PC-3 (cell line): ENCODE measurements at regions not wholly inside any gene's neighbourhood (a gene's known extent, or its start where the extent isn't known, plus 50 kb on each side); places are given as distances from the start of the nearest gene placed in this dataset.
A peak's percentile ranks its signal among the peaks of the same experiment; 100 is the strongest.

Experiments
- ATAC-seq: fragments of 200-7000 bp; cut with Tn5 transposase; 2 replicates; pipeline ENCODE4 v1.9.1; 2020; ENCODE audit warnings: mild to moderate bottlenecking, moderate library complexity
- BruUV-seq: library from RNA; stranded (reverse); fragments of 400-500 nt; replicated peaks from 2 replicates; lab custom pipeline; 2021; lab: Mats Ljungman, UMichigan
- CTCF ChIA-PET: fragments of 300-600 bp; sonication (Branson Sonifier 250); formaldehyde crosslinking; loops from one replicate; lab custom pipeline; 2022; ENCODE audit warnings: antibody characterized with exemption; lab: Charles Lee
- POLR2A ChIA-PET: fragments of 300-600 bp; sonication (Branson Sonifier 250); formaldehyde crosslinking; loops from one replicate; lab custom pipeline; 2022; ENCODE audit warnings: antibody characterized with exemption; ENCODE audit not compliant: unreplicated experiment; lab: Charles Lee
- DNase-seq: peaks from one replicate; pipeline ENCODE4 v3.0.0-alpha.2; 2015
- H2AFZ ChIP-seq: fragments of 300-600 bp; sonication (generic); 2 replicates; pipeline ENCODE4 v1.6.0; 2016; ENCODE audit warnings: antibody characterized with exemption, low read length
- H3F3A ChIP-seq: fragments of 300-600 bp; sonication (generic); one replicate; pipeline ENCODE4 v1.6.0; 2017; ENCODE audit warnings: antibody characterized with exemption, low read length, control low read depth, mild to moderate bottlenecking; ENCODE audit not compliant: unreplicated experiment
- H3K27ac ChIP-seq: fragments of 300-600 bp; sonication (generic); 2 replicates; pipeline ENCODE4 v1.5.1; 2016; ENCODE audit warnings: mild to moderate bottlenecking, low read length
- H3K27me3 ChIP-seq: fragments of 300-600 bp; sonication (generic); 2 replicates; pipeline ENCODE4 v1.6.1; 2016; ENCODE audit warnings: low read length, mixed read lengths
- H3K36me3 ChIP-seq: fragments of 300-600 bp; sonication (generic); 2 replicates; pipeline ENCODE4 v1.6.1; 2016; ENCODE audit warnings: low read depth, mixed run types, low read length, mixed read lengths
- H3K4me1 ChIP-seq: fragments of 300-600 bp; sonication (generic); 2 replicates; pipeline ENCODE4 v1.5.1; 2016; ENCODE audit warnings: low read length; ENCODE audit not compliant: insufficient read depth
- H3K4me2 ChIP-seq: fragments of 300-600 bp; sonication (generic); 2 replicates; pipeline ENCODE4 v1.6.0; 2016; ENCODE audit warnings: low read length
- H3K4me3 ChIP-seq: fragments of 300-600 bp; sonication (generic); 2 replicates; pipeline ENCODE4 v1.5.1; 2016; ENCODE audit warnings: mild to moderate bottlenecking, low read length, mixed read lengths
- H3K79me2 ChIP-seq: fragments of 300-600 bp; sonication (generic); 2 replicates; pipeline ENCODE4 v1.6.1; 2017; ENCODE audit warnings: low read length, mixed read lengths
- H3K9ac ChIP-seq: fragments of 300-600 bp; sonication (generic); 2 replicates; pipeline ENCODE4 v1.6.0; 2016; ENCODE audit warnings: mild to moderate bottlenecking, low read length
- H3K9me2 ChIP-seq: fragments of 300-600 bp; sonication (generic); replicated peaks from 2 replicates; pipeline ENCODE4 v1.6.1; 2016; ENCODE audit warnings: mixed run types, low read length, mixed read lengths
- H3K9me3 ChIP-seq: fragments of 300-600 bp; sonication (generic); 2 replicates; pipeline ENCODE4 v1.6.1; 2016; ENCODE audit warnings: low read length, mixed read lengths
- H4K20me1 ChIP-seq: fragments of 300-600 bp; sonication (generic); 2 replicates; pipeline ENCODE4 v1.6.1; 2016; ENCODE audit warnings: low read length, mixed read lengths
- CTCF ChIP-seq: fragments of 300-600 bp; sonication (generic); conservative IDR thresholded peaks from 2 replicates; pipeline ENCODE4 v1.5.1; 2017; ENCODE audit warnings: antibody characterized with exemption, low read depth, mild to moderate bottlenecking, low read length
- EZH2 ChIP-seq: fragments of 300-600 bp; sonication (generic); IDR thresholded peaks from one replicate; pipeline ENCODE4 v1.6.1; 2017; ENCODE audit warnings: antibody characterized with exemption, mild to moderate bottlenecking, low read length; ENCODE audit not compliant: unreplicated experiment
- EZH2phosphoT487 ChIP-seq: fragments of 300-600 bp; sonication (generic); IDR thresholded peaks from 2 replicates; pipeline ENCODE4 v1.6.1; 2018; ENCODE audit warnings: mild to moderate bottlenecking, antibody characterized with exemption, low read length, borderline replicate concordance
- intact Hi-C: fragments of 100-400 bp; cut with micrococcal nuclease; formaldehyde crosslinking; loops from 2 replicates; pipeline ENCODE4 v1.9.0; 2023

- Histone ChIP-seq H2AFZ (no peak overlapping the region), H3K9me3 (no peaks in the 10 kb centered on the region)
Measured at GRCh38 chr3:148319161-148319915, 378.4 kb upstream of the AGTR1 start.

GRCh38 chr3:148319960-148320359, 377.7 kb upstream of the AGTR1 start:
- no peaks in the 10 kb centered on the region for H3F3A ChIP-seq
- H3K9me3 ChIP-seq = no peaks in the 10 kb centered on the region
- no peaks in the 10 kb centered on the region for H3K9me2 ChIP-seq
- peaks cover 12% of the 10 kb centered on the region for H3K4me1 ChIP-seq
- ChIA-PET CTCF (no interaction called here), POLR2A (no interaction called here)
- no peak overlapping the region for H3K9ac ChIP-seq
- no peak overlapping the region for H3K4me3 ChIP-seq
- no peaks in the 10 kb centered on the region for H3K36me3 ChIP-seq
- no peak for DNase-seq
- no peak overlapping the region for H3K27ac ChIP-seq
- H3K4me2 ChIP-seq = peak overlapping the region; percentile 48
- no TSS peak for BruUV-seq
- peaks cover 3% of the 10 kb centered on the region; the same call in 1 of the 2 replicates for H3K27me3 ChIP-seq
- no peaks in the 10 kb centered on the region for H3K79me2 ChIP-seq
- TF ChIP-seq CTCF (no peak), EZH2phosphoT487 (no peak), EZH2 (no peak)
- H2AFZ ChIP-seq = no peak overlapping the region
- intact Hi-C loops = no loop called here
- ATAC-seq = peak; percentile 31
- no peaks in the 10 kb centered on the region for H4K20me1 ChIP-seq

More at GRCh38 chr3:148319161-148319915, 378.4 kb upstream of the AGTR1 start:
- ATAC-seq = peak; percentile 89
- H3K27me3 ChIP-seq = peaks cover 3% of the 10 kb centered on the region; the same call in 1 of the 2 replicates
- H3K79me2 ChIP-seq = no peaks in the 10 kb centered on the region
- H3K4me1 ChIP-seq = peaks cover 12% of the 10 kb centered on the region
- BruUV-seq = no TSS peak
- no peak overlapping the region for H3K4me3 ChIP-seq
- no peaks in the 10 kb centered on the region for H3K9me2 ChIP-seq
- DNase-seq = peak; percentile 47
- ChIA-PET POLR2A (no interaction called here), CTCF (no interaction called here)
- TF ChIP-seq CTCF = no peak
- H3K4me2 ChIP-seq = peak overlapping the region; percentile 48
- H3F3A ChIP-seq = no peaks in the 10 kb centered on the region
- no peaks in the 10 kb centered on the region for H4K20me1 ChIP-seq
- H3K9ac ChIP-seq = no peak overlapping the region
- intact Hi-C loops = no loop called here
- H3K27ac ChIP-seq = peak overlapping the region; percentile 31
- H3K36me3 ChIP-seq = no peaks in the 10 kb centered on the region

- H4K20me1 ChIP-seq = no peaks in the 10 kb centered on the region
- H2AFZ ChIP-seq = no peak overlapping the region
- DNase-seq (no peak), ATAC-seq (no peak)
- no peaks in the 10 kb centered on the region for H3F3A ChIP-seq
- H3K4me1 ChIP-seq = peaks cover 9% of the 10 kb centered on the region
- no peak overlapping the region for H3K4me2 ChIP-seq
- H3K9ac ChIP-seq = no peak overlapping the region
- no TSS peak for BruUV-seq
- TF ChIP-seq EZH2 = no peak
- TF ChIP-seq CTCF = no peak
- TF ChIP-seq EZH2phosphoT487 = no peak
- no peaks in the 10 kb centered on the region for H3K9me3 ChIP-seq
- ChIA-PET POLR2A (no interaction called here), CTCF (no interaction called here)
- H3K27ac ChIP-seq = no peak overlapping the region
- no peaks in the 10 kb centered on the region for H3K36me3 ChIP-seq
- H3K4me3 ChIP-seq = no peak overlapping the region
- intact Hi-C loops = no loop called here
- H3K79me2 ChIP-seq = no peaks in the 10 kb centered on the region
- H3K9me2 ChIP-seq = no peaks in the 10 kb centered on the region
- H3K27me3 ChIP-seq = 0 out of 2 replicates have a peak, but pooled peaks cover 3% of the 10 kb centered on the region
Measured at GRCh38 chr3:148329481-148330235, 368.0 kb upstream of the AGTR1 start.
